B cell (primary cell): ENCODE measurements at regions not wholly inside any gene's neighbourhood (a gene's known extent, or its start where the extent isn't known, plus 50 kb on each side); places are given as distances from the start of the nearest gene placed in this dataset.

Experiments
- ATAC-seq: fragments of 200-7000 bp; cut with Tn5 transposase; one replicate; pipeline ENCODE4 v1.10.0; 2021; ENCODE audit warnings: low read depth, mild to moderate bottlenecking, moderate number of reproducible peaks, moderate library complexity
- CTCF ChIA-PET: fragments of 350-600 bp; sonication (Branson Sonifier 250); formaldehyde crosslinking; loops from one replicate; lab custom pipeline; 2021; ENCODE audit warnings: antibody characterized with exemption, inconsistent platforms; lab: Charles Lee
- POLR2A ChIA-PET: fragments of 350-600 bp; sonication (Branson Sonifier 250); formaldehyde crosslinking; loops from one replicate; lab custom pipeline; 2021; ENCODE audit warnings: antibody characterized with exemption; lab: Charles Lee
- DNase-seq: peaks from one replicate; pipeline ENCODE4 v3.0.0; 2013
- H2AFZ ChIP-seq: 2 replicates; pipeline ENCODE4 v1.6.1; 2012; ENCODE audit warnings: mild to moderate bottlenecking, low read depth, low read length; ENCODE audit not compliant: insufficient read depth, poor library complexity, severe bottlenecking
- H3K27ac ChIP-seq, 2 donors: 1 replicate in 1 of 2; 2 replicates in 1 of 2; pipeline ENCODE4 v1.5.1; 2012 to 2013; ENCODE audit warnings: low read length in 2 of 2, mild to moderate bottlenecking in 2 of 2, moderate library complexity in 1 of 2
- H3K27me3 ChIP-seq, 4 experiments: fragments of 200-600 bp in 1 of 4; sonication (generic) in 1 of 4; replicated peaks in 1 of 4; 1 replicate in 2 of 4; 2 replicates in 2 of 4; pipeline versions ENCODE4 v1.6.1 to v1.7.0; 2013 to 2016; ENCODE audit warnings: low read length in 3 of 4, mild to moderate bottlenecking in 2 of 4, mixed read lengths in 1 of 4, moderate library complexity in 1 of 4; ENCODE audit not compliant: insufficient read depth in 4 of 4, control insufficient read depth in 3 of 4; ENCODE audit errors: control extremely low read depth in 1 of 4
- H3K36me3 ChIP-seq, 2 experiments: replicated peaks in 1 of 2; 1 replicate in 1 of 2; 2 replicates in 1 of 2; pipeline versions ENCODE4 v1.6.1 to v1.7.1; 2013; ENCODE audit warnings: low read length in 1 of 2; ENCODE audit not compliant: insufficient read depth in 2 of 2, control insufficient read depth in 1 of 2; ENCODE audit errors: control extremely low read depth in 1 of 2, extremely low read depth in 1 of 2
- H3K4me1 ChIP-seq, 2 donors: fragments of 200-600 bp in 1 of 2; sonication (generic) in 1 of 2; 1 replicate in 1 of 2; 2 replicates in 1 of 2; pipeline versions ENCODE4 v1.5.1 to v1.6.1; 2013 to 2017; ENCODE audit warnings: low read length in 2 of 2; ENCODE audit not compliant: control insufficient read depth in 2 of 2, insufficient read depth in 2 of 2
- H3K4me2 ChIP-seq: replicated peaks from 2 replicates; pipeline ENCODE3; 2012; ENCODE audit warnings: mild to moderate bottlenecking, low read depth, low read length; ENCODE audit not compliant: poor library complexity, severe bottlenecking
- H3K4me3 ChIP-seq, 5 experiments: fragments of 200-600 bp in 1 of 5; sonication (generic) in 1 of 5; 1 replicate in 3 of 5; 2 replicates in 2 of 5; pipeline versions ENCODE4 v1.5.1 to v1.7.0; 2011 to 2016; ENCODE audit warnings: low read length in 4 of 5, mild to moderate bottlenecking in 4 of 5, low read depth in 2 of 5, control low read depth in 1 of 5, moderate library complexity in 1 of 5; ENCODE audit not compliant: insufficient read depth in 1 of 5; ENCODE audit errors: control extremely low read depth in 1 of 5, extremely low read depth in 1 of 5
- H3K79me2 ChIP-seq: fragments of 200-600 bp; sonication (generic); one replicate; pipeline ENCODE4 v1.6.0; 2016; ENCODE audit warnings: low read length; ENCODE audit not compliant: control insufficient read depth, insufficient read depth
- H3K9ac ChIP-seq: fragments of 200-600 bp; sonication (generic); 2 replicates; pipeline ENCODE4 v1.6.1; 2017; ENCODE audit warnings: mild to moderate bottlenecking, low read length, moderate library complexity
- H3K9me3 ChIP-seq, 3 donors: one replicate each; pipeline versions ENCODE4 v1.6.1 to v1.7.1; 2013; ENCODE audit warnings: low read length in 2 of 3; ENCODE audit not compliant: control insufficient read depth in 2 of 3, insufficient read depth in 1 of 3; ENCODE audit errors: control extremely low read depth in 1 of 3
- H4K20me1 ChIP-seq: 2 replicates; pipeline ENCODE4 v1.6.0; 2012; ENCODE audit warnings: mild to moderate bottlenecking, low read length; ENCODE audit not compliant: insufficient read depth, control insufficient read depth, poor library complexity, severe bottlenecking
- H3K27ac Mint-ChIP-seq: one replicate; pipeline ENCODE4 v1.8.0; 2021; ENCODE audit warnings: mixed read lengths
- H3K27me3 Mint-ChIP-seq: one replicate; pipeline ENCODE4 v1.8.0; 2021; ENCODE audit warnings: mixed read lengths
- H3K4me1 Mint-ChIP-seq: one replicate; pipeline ENCODE4 v1.8.0; 2021; ENCODE audit warnings: mixed read lengths
- H3K4me3 Mint-ChIP-seq: one replicate; pipeline ENCODE4 v1.8.0; 2021; ENCODE audit warnings: mixed read lengths
- H3K9me3 Mint-ChIP-seq: one replicate; pipeline ENCODE4 v1.8.0; 2022; ENCODE audit warnings: mixed read lengths; ENCODE audit not compliant: insufficient read depth
- EZH2 ChIP-seq: IDR thresholded peaks from 2 replicates; pipeline ENCODE4 v1.6.1; 2012; ENCODE audit warnings: borderline replicate concordance, low read depth, mild to moderate bottlenecking, moderate library complexity, low read length; ENCODE audit not compliant: insufficient read depth, poor library complexity, severe bottlenecking
- WGBS: methylation state at CpG from one replicate; pipeline ENCODE4 v1.1.5; 2013; ENCODE audit warnings: missing lambda C conversion rate; ENCODE audit not compliant: insufficient coverage; 5-methylcytosine and 5-hydroxymethylcytosine counted together
- intact Hi-C: fragments of 100-400 bp; cut with micrococcal nuclease; formaldehyde crosslinking; loops from one replicate; pipeline ENCODE4 v1.10.0; 2022
- TF ChIP-seq, protein P1 (sequence below): fragments of 200-600 bp; IDR thresholded peaks from one replicate; pipeline ENCODE4 v1.8.0; 2022; ENCODE audit warnings: antibody characterized with exemption, mild to moderate bottlenecking

DNA sequence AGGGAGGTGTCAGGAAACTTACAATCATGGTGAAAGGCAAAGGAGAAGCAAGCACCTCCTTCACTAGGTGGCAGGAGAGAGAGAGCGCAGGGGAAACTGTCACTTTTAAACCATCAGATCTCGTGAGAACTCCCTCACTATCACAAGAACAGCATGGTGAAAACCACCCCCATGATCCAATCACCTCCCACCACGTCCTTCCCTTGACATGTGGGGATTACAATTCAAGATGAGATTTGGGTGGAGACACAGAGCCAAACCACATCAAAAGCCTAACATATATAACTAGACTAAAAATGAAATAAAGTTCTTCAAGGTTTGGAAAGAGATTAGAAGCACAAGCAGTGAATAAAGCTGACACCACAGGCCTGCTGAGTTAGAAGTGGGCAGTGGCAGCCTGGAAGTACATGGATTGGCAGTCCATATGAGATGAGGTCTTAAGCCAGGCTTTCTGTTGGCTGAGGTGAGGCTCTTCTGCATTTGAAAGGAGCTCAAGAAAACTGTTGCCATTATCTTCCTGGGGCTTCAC, 96.4 kb upstream of the MDFIC start:
- intact Hi-C loops, result no loop called here
- no peak for DNase-seq
- CTCF ChIA-PET, result no interaction called here

DNA sequence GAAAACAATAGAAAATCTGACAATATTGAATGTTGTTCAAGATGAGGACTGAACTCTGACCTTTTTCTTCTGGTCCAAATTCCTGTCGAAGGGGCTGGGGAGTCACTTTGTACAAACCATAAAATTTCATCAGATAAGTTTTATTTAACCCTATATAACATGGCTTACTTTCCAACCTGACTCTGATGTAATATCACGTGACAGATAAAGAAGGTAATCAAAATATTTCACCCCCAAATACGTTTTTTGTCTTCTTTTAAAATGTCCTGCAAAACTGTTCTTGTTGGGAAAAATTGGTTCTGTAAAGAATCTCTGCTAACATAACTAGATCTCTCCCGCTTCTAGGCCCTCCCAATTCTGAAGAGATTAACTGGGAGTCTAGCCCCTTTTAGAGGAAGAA, 90.9 kb upstream of the MDFIC start:
- Histone ChIP-seq H3K27ac (no peak overlapping the region), H3K9ac (no peak overlapping the region), H4K20me1 (no peaks in the 10 kb centered on the region), H3K36me3 (no peaks in the 10 kb centered on the region), H3K4me3 (no peak overlapping the region), H3K9me3 (peaks cover 0 to 6% (median 2%) of the 10 kb centered on the region in 3 donors), H2AFZ (no peak overlapping the region), H3K79me2 (no peaks in the 10 kb centered on the region), H3K4me2 (no peak overlapping the region), H3K4me1 (no peaks in the 10 kb centered on the region), H3K27me3 (no peaks in the 10 kb centered on the region)
- TF ChIP-seq, protein P1, sequence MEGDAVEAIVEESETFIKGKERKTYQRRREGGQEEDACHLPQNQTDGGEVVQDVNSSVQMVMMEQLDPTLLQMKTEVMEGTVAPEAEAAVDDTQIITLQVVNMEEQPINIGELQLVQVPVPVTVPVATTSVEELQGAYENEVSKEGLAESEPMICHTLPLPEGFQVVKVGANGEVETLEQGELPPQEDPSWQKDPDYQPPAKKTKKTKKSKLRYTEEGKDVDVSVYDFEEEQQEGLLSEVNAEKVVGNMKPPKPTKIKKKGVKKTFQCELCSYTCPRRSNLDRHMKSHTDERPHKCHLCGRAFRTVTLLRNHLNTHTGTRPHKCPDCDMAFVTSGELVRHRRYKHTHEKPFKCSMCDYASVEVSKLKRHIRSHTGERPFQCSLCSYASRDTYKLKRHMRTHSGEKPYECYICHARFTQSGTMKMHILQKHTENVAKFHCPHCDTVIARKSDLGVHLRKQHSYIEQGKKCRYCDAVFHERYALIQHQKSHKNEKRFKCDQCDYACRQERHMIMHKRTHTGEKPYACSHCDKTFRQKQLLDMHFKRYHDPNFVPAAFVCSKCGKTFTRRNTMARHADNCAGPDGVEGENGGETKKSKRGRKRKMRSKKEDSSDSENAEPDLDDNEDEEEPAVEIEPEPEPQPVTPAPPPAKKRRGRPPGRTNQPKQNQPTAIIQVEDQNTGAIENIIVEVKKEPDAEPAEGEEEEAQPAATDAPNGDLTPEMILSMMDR, result no peak
- TF ChIP-seq EZH2, result no peak
- intact Hi-C loops, result no loop called here
- no peak overlapping the region for H3K27ac Mint-ChIP-seq
- peaks cover under 1% of the 10 kb centered on the region for H3K9me3 Mint-ChIP-seq
- peaks cover 2% of the 10 kb centered on the region for H3K4me1 Mint-ChIP-seq
- no CpG with 5 or more reads among the region's 4 CpGs for WGBS
- ChIA-PET POLR2A (no interaction called here), CTCF (no interaction called here)
- H3K27me3 Mint-ChIP-seq, result no peaks in the 10 kb centered on the region
- H3K4me3 Mint-ChIP-seq, result no peak overlapping the region
- DNase-seq (no peak), ATAC-seq (no peak)

More for the DNA sequence above, 96.4 kb upstream of the MDFIC start:
- Mint-ChIP-seq H3K9me3 (peaks cover 3% of the 10 kb centered on the region), H3K27me3 (no peaks in the 10 kb centered on the region), H3K4me1 (no peaks in the 10 kb centered on the region), H3K4me3 (no peak overlapping the region), H3K27ac (no peak overlapping the region)
- Histone ChIP-seq H3K9ac (no peak overlapping the region), H3K36me3 (no peaks in the 10 kb centered on the region), H3K4me1 (no peaks in the 10 kb centered on the region), H3K27ac (no peak overlapping the region), H3K4me2 (no peak overlapping the region), H3K4me3 (no peak overlapping the region), H3K79me2 (no peaks in the 10 kb centered on the region), H4K20me1 (no peaks in the 10 kb centered on the region), H3K9me3 (peaks cover 0 to 6% (median 2%) of the 10 kb centered on the region in 3 donors), H3K27me3 (no peaks in the 10 kb centered on the region), H2AFZ (no peak overlapping the region)
- WGBS, result no CpG with 5 or more reads among the region's 3 CpGs
- POLR2A ChIA-PET, result no interaction called here
- TF ChIP-seq, protein P1, result no peak
- no peak for ATAC-seq
